K562 (cell line): ENCODE measurements at regions not wholly inside any gene's neighbourhood (a gene's known extent, or its start where the extent isn't known, plus 50 kb on each side); places are given as distances from the start of the nearest gene placed in this dataset.

Source experiments
- ATAC-seq: fragments of 200-7000 bp; cut with Tn5 transposase; 3 replicates; pipeline ENCODE4 v1.9.1; 2020; ENCODE audit warnings: moderate library complexity
- BruUV-seq: library from RNA; stranded (reverse); fragments of 400-500 nt; replicated peaks from 2 replicates; lab custom pipeline; 2021; lab: Mats Ljungman, UMichigan
- CTCF ChIA-PET: fragments of 300-600 bp; formaldehyde crosslinking; extraction: SDS; loops from one replicate; lab custom pipeline; 2021; ENCODE audit warnings: low intra/inter-chr PET ratio; lab: Yijun Ruan, JAX
- POLR2A ChIA-PET: fragments of 300-600, 350-650 bp; sonication (Branson Sonifier 250); formaldehyde crosslinking; extraction: SDS; loops from one replicate; lab custom pipeline; 2021; ENCODE audit warnings: antibody characterized with exemption, inconsistent platforms; lab: Yijun Ruan, JAX
- DNase-seq, 4 experiments: peaks; one replicate each; pipeline versions ENCODE4 v3.0.0 to v3.0.0-alpha.2; 2011 to 2018; ENCODE audit warnings: low spot score in 3 of 4, mixed read lengths in 3 of 4; ENCODE audit errors: extremely low read depth in 1 of 4
- FAIRE-seq: peaks from 2 replicates; lab custom pipeline; 2011; peaks lifted over from hg19 to GRCh38; lab: Jason Lieb, UNC
- H2AFZ ChIP-seq: 2 replicates; pipeline ENCODE4 v1.6.0; 2011; ENCODE audit warnings: low read depth, low read length, control low read depth, inconsistent platforms
- H3K27ac ChIP-seq: fragments of 200-600 bp; 3 replicates; pipeline ENCODE4 v1.8.0; 2011; ENCODE audit warnings: low read depth, mild to moderate bottlenecking, control low read depth, inconsistent platforms, low read length, moderate library complexity, mixed read lengths; ENCODE audit errors: extremely low read depth
- H3K27me3 ChIP-seq, 2 experiments: fragments of 300-600 bp in 1 of 2; 2 replicates in 1 of 2; 3 replicates in 1 of 2; pipeline versions ENCODE4 v1.6.0 to v1.8.0; 2011; ENCODE audit warnings: inconsistent platforms in 2 of 2, low read length in 2 of 2, mild to moderate bottlenecking in 1 of 2, mixed read lengths in 1 of 2, moderate library complexity in 1 of 2; ENCODE audit not compliant: control insufficient read depth in 2 of 2, insufficient read depth in 2 of 2
- H3K36me3 ChIP-seq: fragments of 300-600 bp; 3 replicates; pipeline ENCODE4 v1.8.0; 2011; ENCODE audit warnings: mild to moderate bottlenecking, low read length, inconsistent platforms; ENCODE audit not compliant: control insufficient read depth, insufficient read depth
- H3K4me1 ChIP-seq, 2 experiments: fragments of 200-600 bp in 1 of 2; replicated peaks in 1 of 2; 2 replicates in 1 of 2; 3 replicates in 1 of 2; pipeline versions ENCODE4 v1.5.1 to v1.8.0; 2011; ENCODE audit warnings: inconsistent platforms in 2 of 2, low read length in 2 of 2, mild to moderate bottlenecking in 1 of 2, mixed read lengths in 1 of 2, moderate library complexity in 1 of 2; ENCODE audit not compliant: control insufficient read depth in 2 of 2, insufficient read depth in 2 of 2
- H3K4me2 ChIP-seq: 2 replicates; pipeline ENCODE4 v1.6.1; 2011; ENCODE audit warnings: low read length, control low read depth, inconsistent platforms, mixed read lengths; ENCODE audit not compliant: insufficient read depth
- H3K4me3 ChIP-seq: fragments of 200-600 bp; sonication (generic), shearing (Covaris generic); 2 replicates; pipeline ENCODE4 v1.5.1; 2016; ENCODE audit warnings: control low read depth, inconsistent platforms
- H3K79me2 ChIP-seq: fragments of 200-600 bp; 3 replicates; pipeline ENCODE4 v1.8.0; 2011; ENCODE audit warnings: low read length, inconsistent platforms; ENCODE audit not compliant: control insufficient read depth, insufficient read depth
- H3K9ac ChIP-seq, 2 experiments: 2 replicates each; pipeline versions ENCODE4 v1.6.0 to v1.6.1; 2011; ENCODE audit warnings: low read depth in 2 of 2, low read length in 2 of 2, control low read depth in 1 of 2, inconsistent platforms in 1 of 2, mild to moderate bottlenecking in 1 of 2, mixed read lengths in 1 of 2; ENCODE audit not compliant: insufficient read depth in 1 of 2
- H3K9me1 ChIP-seq: one replicate; pipeline ENCODE4 v1.6.0; 2011; ENCODE audit warnings: inconsistent platforms, mild to moderate bottlenecking, low read length, moderate library complexity; ENCODE audit not compliant: control insufficient read depth, insufficient read depth
- H3K9me3 ChIP-seq: replicated peaks from 2 replicates; pipeline ENCODE4 v1.5.1; 2011; ENCODE audit warnings: low read depth, low read length, inconsistent platforms; ENCODE audit not compliant: control insufficient read depth, insufficient read depth
- H4K20me1 ChIP-seq: replicated peaks from 2 replicates; pipeline ENCODE4 v1.6.1; 2011; ENCODE audit warnings: low read length, inconsistent platforms, mixed read lengths; ENCODE audit not compliant: control insufficient read depth, insufficient read depth
- EP300 ChIP-seq: IDR thresholded peaks from 2 replicates; pipeline ENCODE4 v1.6.1; 2012; ENCODE audit warnings: low read length, improper control_type of control experiment
- EP400 ChIP-seq: fragments of 450-650 bp; IDR thresholded peaks from 2 replicates; pipeline ENCODE4 v1.6.1; 2017; ENCODE audit warnings: antibody characterized with exemption, mild to moderate bottlenecking, moderate library complexity
- HNRNPLL ChIP-seq: fragments of 200-400 bp; formaldehyde crosslinking; IDR thresholded peaks from 2 replicates; pipeline ENCODE4 v1.6.1; 2017; ENCODE audit warnings: low read length, low read depth, mild to moderate bottlenecking; ENCODE audit not compliant: poor library complexity, severe bottlenecking
- NCOA1 ChIP-seq: fragments of 450-650 bp; IDR thresholded peaks from 2 replicates; pipeline ENCODE4 v1.6.1; 2016; ENCODE audit warnings: low read depth
- NCOA2 ChIP-seq, 2 experiments: fragments of 450-650 bp; IDR thresholded peaks; 2 replicates each; pipeline ENCODE4 v1.6.1; 2018; ENCODE audit warnings: mild to moderate bottlenecking in 2 of 2, moderate library complexity in 1 of 2; ENCODE audit not compliant: partially characterized antibody in 2 of 2
- NFRKB ChIP-seq: fragments of 450-650 bp; IDR thresholded peaks from 2 replicates; pipeline ENCODE4 v1.6.1; 2016; ENCODE audit warnings: low read depth
- PYGO2 ChIP-seq: fragments of 450-650 bp; IDR thresholded peaks from 2 replicates; pipeline ENCODE4 v1.6.1; 2016; ENCODE audit warnings: mild to moderate bottlenecking, missing genetic modification characterization, moderate library complexity, missing compliant biosample characterization
- STAT5B ChIP-seq: fragments of 250-450 bp; sonication (Bioruptor Pico); IDR thresholded peaks from 2 replicates; pipeline ENCODE4 v1.8.0; 2021; ENCODE audit warnings: mild to moderate bottlenecking, inconsistent platforms
- THRAP3 ChIP-seq: fragments of 450-650 bp; IDR thresholded peaks from 2 replicates; pipeline ENCODE4 v1.6.1; 2016; ENCODE audit warnings: mild to moderate bottlenecking, inconsistent platforms, borderline replicate concordance
- WGBS: fragments of 100-300 bp; shearing (Covaris generic); methylation state at CpG from one replicate; pipeline ENCODE4 v1.1.6; 2016; ENCODE audit warnings: low coverage, mixed read lengths; ENCODE audit not compliant: insufficient coverage; ENCODE audit errors: missing lambda C conversion rate; 5-methylcytosine and 5-hydroxymethylcytosine counted together
- in situ Hi-C: fragments of 300-500 bp; cut with MboI; formaldehyde crosslinking; loops from 4 replicates; pipeline ENCODE4 v1.15.0; 2018; ENCODE audit warnings: inconsistent platforms, mixed read lengths
- intact Hi-C: fragments of 100-400 bp; cut with micrococcal nuclease; formaldehyde crosslinking; loops from 2 replicates; pipeline ENCODE4 v1.14.2; 2022
- TF ChIP-seq, protein P1 (sequence below): fragments of 450-650 bp; IDR thresholded peaks from one replicate; pipeline ENCODE4 v1.6.1; 2018; ENCODE audit warnings: mild to moderate bottlenecking, moderate library complexity; ENCODE audit not compliant: partially characterized antibody

DNA sequence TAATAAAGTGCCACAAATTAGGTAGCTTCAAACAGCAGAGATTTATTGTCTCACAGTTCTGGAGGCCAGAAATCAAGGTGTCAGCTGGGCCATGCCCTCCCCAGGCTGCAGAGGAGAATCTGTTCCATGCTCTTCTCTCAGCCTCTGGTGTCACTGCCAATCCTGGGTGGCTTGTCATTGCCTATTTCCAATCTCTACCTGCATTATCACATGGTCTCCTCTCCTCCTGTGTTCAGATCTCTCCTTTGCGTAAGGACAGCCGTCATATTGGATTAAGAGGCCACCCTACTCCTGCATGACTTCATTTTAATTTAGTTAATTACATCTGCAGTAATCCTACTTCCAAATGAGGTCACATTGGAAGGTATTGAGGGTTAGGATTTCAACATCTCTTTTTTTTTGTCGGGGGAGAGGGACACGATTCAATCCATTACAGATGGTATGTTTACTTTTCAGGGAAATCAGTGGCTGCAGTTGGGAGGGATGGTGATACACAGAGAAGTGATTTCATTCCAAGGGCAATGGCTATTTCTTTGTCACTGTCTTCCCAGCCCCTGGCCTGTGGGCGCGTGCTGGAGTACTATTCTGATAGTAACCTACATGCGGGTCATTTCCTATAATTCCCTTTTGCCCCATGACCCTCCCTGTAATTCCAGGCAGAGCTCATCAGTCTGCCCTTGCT lies 169.4 kb downstream of the MINAR1 start:
- POLR2A ChIA-PET = interaction anchor here (0.8 kb wide), 1 partner anchor 218 kb away, joined by 4 read pairs; no protein-coding TSS in a partner anchor
- Histone ChIP-seq H3K9me1 (no peaks in the 10 kb centered on the region), H3K27me3 (peaks cover 7% of the 10 kb centered on the region in 2 experiments; a peak in 2 of 5 replicates), H3K79me2 (no peaks in the 10 kb centered on the region), H3K9ac (no peak overlapping the region), H4K20me1 (no peaks in the 10 kb centered on the region), H2AFZ (no peak overlapping the region), H3K4me3 (no peak overlapping the region), H3K4me1 (no peaks in the 10 kb centered on the region), H3K27ac (no peak overlapping the region), H3K4me2 (no peak overlapping the region), H3K9me3 (no peaks in the 10 kb centered on the region), H3K36me3 (no peaks in the 10 kb centered on the region)
- no peak for DNase-seq
- TF ChIP-seq EP400 = no peak
- no peak for TF ChIP-seq EP300
- TF ChIP-seq, protein P1, sequence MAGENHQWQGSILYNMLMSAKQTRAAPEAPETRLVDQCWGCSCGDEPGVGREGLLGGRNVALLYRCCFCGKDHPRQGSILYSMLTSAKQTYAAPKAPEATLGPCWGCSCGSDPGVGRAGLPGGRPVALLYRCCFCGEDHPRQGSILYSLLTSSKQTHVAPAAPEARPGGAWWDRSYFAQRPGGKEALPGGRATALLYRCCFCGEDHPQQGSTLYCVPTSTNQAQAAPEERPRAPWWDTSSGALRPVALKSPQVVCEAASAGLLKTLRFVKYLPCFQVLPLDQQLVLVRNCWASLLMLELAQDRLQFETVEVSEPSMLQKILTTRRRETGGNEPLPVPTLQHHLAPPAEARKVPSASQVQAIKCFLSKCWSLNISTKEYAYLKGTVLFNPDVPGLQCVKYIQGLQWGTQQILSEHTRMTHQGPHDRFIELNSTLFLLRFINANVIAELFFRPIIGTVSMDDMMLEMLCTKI = no peak
- no peak for TF ChIP-seq PYGO2 (tag)
- no peak for TF ChIP-seq THRAP3
- TF ChIP-seq HNRNPLL = no peak
- no peak for TF ChIP-seq NFRKB
- no peak for TF ChIP-seq STAT5B (CRISPR knock-in tag)
- no peak for TF ChIP-seq NCOA2 (IDR thresholded peaks at IDR 0.05; ENCODE audit: partially characterized antibody in 2 of 2)
- TF ChIP-seq NCOA1 = no peak
- ATAC-seq = no peak
- WGBS = 0% methylated on average over 7 of the region's 7 CpGs
- FAIRE-seq = no peak
- no TSS peak for BruUV-seq
- in situ Hi-C loops = no loop called here
- CTCF ChIA-PET = no interaction called here
- intact Hi-C loops = loop anchor here (10.0 kb wide), 1 partner anchor 253 kb away; no protein-coding TSS in a partner anchor
